Stimulated activated CD4-positive, alpha-beta T cell treated with anti-CD3 and anti-CD28 coated beads, TNF-alpha, amount 100 ng/mL, for 1 hour (primary cell): ENCODE measurements at regions not wholly inside any gene's neighbourhood (a gene's known extent, or its start where the extent isn't known, plus 50 kb on each side); places are given as distances from the start of the nearest gene placed in this dataset.

Experiments
- DNase-seq, 3 donors: peaks; one replicate each; pipeline ENCODE4 v3.0.0-alpha.2; 2020; ENCODE audit warnings: low read depth in 3 of 3, low spot score in 1 of 3

DNA sequence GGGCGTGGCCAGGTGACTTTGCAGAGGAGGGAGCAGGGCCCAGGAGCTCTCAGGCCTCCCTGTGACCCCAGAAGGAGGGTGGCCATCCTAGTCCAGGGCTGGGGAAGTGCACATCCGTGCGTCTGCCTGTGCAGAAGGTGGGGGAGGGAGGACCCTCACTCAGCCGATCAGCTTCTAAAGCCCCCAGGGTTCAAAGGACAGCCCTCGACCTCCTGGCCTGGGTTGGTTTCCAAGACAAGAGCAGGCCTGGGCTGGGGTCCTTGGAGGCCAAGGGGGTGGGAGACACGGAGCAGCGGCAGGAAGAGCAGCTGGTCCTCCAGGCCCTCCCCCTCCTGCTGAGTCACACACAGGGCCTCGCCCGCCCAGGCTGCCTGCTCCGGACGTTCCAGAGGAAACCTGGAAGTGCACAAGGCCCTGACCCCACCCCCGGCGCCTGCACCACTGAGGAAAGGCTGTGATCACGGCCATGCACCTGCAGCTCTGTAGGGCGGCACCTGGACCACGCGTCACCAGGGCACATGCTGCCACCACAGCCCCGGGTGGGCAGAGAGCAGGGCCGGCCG is 67.1 kb upstream of the ZNF469 start:
- no peak for DNase-seq

DNA sequence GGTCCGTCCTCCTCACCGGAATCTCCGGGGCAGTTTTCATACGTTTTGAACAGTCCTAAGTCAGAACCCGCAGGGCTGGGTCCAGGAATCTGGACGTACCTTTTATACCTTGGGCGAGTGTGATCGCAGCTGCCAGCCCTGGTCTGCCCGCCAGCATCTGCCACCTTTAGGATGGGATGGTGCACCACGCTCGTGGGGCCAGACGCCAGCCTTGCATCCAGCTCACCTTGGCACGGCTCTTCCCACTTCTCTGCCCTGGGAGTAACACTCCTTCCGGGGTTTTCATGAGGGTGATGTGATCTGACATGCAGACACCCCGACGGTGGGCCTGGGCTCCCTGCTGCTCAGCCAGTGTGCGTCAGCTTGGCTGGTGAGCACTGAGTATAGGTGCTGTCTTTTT is 66.6 kb upstream of the ZNF469 start:
- DNase-seq: no peak

DNA sequence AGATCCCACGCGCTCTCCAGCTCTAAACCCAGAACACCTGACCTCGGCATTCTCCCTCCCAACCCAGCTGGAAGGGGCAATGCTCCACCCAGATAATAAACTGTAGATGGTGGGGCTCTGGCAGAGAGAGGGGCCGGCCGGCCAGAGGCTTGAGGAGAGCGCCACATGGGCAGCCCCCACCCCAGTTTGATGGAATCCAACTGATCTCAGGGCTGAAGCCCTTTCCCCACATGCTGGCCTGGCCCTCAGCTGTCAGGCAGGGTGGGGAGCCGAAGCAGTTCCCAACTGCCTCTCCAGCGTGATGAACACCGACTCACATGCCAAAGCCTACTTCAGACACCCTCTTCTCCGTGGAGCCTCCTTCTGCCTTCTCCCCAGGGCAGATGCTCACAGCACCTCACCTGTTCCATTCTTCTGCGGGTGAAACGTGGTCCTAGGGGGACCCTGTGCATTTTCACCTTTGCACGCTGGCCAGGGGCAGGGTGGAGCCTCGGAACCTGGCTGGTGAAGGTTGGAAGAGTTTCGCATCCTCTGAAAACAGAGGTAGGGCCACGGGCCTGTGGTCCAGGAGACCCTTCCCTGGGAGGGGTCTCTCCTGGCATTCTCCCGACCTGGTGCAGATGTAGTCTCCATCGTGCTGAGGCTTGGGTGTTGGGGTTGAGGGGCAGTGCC is 65.7 kb upstream of the ZNF469 start:
- DNase-seq: no peak

- no peak for DNase-seq
Observed at GRCh38 chr16:88317613-88317965, 65.2 kb upstream of the ZNF469 start.

GRCh38 chr16:88318051-88318450 is 64.7 kb upstream of the ZNF469 start:
- DNase-seq: no peak

DNA sequence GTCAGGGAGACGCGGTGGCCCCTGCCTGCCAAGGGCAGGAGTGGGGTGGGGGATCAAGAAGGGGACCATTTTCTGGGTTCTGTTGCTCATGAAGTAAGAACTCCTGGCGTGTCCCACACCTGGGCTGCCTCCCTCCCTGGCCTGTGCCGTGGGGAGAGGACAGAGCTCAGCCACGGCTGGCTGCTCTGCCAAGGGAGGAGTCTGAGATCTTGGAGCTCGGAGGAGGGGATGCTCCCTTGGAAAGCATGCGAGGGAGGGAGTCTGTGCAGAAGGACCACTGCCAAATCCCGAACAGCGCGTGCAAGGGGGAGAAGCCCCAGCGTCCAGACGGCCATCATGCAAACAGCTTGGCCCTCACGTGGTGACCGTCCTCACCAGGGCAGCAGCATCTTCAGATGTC is 64.2 kb upstream of the ZNF469 start:
- no peak for DNase-seq

DNA sequence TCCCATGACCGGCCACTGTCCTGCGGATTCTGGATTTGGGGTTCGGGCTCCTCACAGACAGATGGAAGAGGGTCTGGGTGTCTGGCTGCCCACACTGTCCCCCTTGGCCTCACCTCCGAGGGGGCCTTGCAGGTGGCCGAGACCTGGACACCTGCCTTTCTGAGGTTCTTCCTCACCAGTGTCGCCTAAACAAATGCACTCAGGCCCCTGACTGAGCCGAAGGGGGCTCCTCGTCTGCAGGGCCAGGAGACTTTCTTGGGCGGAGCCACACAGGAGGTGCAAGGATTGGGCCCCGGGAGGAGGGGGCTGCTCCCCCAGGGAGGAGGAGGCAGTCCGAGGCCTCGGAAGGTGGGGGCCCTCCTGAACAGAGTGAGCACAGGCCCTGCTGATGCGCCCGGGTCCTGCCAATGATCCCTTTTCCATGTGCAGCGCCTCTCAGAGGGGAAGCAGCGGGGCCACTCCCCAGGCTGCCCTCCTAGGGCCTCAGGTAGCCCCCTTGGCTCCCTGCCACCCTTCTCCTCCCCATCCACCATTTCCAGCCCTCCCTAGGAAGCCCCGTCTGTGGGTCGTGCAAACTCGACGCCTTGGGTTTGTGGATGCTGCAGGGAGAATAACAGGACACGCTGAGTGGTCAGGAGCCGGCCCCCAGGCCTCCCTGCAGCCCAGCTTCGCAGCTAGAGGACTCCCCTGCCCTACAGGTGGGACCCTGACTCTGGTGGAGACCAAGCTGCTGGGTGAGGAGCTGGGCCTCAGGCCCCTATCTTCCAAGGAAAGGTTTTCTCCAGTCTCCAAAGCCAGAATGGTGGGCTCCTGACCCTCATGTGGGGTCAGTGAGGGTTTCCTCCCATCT is 63.4 kb upstream of the ZNF469 start:
- DNase-seq: no peak

DNA sequence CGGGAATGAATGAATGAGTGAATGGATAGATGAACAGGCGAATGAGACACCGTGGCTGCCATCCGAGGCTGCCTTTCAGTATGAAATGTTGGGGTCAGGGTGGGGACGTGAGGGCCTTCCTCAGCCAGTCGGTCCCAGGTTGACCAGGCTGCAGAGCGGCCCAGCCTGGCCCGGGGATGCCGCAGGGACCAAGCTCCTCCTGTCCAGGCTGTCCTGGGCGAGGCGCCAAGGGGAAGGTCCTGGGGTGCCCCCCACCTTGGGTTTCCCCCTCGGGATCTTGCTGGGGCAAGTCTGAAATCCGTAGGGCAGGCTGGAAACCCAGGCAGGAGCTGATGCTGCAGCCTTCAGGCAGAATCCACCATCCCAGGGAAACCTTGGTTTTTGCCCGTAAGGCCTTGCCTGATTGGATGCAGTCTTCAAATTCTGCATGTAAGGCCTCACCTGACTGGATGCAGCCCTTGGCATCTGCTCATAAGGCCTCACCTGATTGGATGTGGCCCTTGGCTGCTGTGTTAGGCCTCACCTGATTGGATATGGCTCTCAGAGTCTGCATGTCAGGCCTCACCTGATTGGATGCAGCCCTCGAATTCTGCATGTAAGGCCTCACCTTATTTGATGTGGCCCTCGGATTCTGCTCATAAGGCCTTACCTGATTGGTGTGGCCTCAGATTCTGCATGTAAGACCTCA is 61.7 kb upstream of the ZNF469 start:
- no peak for DNase-seq

GRCh38 chr16:88321635-88322499 is 60.9 kb upstream of the ZNF469 start:
- no peak for DNase-seq

DNA sequence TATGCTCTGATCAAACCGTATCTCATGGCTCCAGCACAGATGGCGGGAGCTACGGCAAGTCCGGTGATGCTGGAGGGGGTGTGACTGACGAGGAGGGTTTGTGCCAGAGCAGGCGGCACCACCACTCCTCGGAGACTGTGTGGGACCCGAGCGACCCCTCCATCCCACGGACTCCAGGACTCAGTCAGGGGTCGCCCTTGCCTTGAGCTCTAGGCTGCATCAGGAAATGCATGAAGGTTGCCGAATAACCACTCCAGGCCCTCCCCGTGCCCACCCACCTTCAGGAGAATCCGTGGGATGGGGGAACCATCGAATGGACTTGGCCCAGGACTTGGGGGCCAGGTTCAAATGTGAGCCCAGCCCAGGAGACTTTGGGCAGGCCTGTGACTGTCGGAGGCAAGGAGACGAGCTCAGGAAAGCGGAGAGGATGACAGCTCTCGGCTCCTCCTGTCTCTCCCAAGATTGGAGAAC is 60.2 kb upstream of the ZNF469 start:
- DNase-seq: no peak

GRCh38 chr16:88323041-88323440 is 59.7 kb upstream of the ZNF469 start:
- no peak for DNase-seq

- no peak for DNase-seq
Observed at GRCh38 chr16:88323546-88324330, 59.0 kb upstream of the ZNF469 start.

DNA sequence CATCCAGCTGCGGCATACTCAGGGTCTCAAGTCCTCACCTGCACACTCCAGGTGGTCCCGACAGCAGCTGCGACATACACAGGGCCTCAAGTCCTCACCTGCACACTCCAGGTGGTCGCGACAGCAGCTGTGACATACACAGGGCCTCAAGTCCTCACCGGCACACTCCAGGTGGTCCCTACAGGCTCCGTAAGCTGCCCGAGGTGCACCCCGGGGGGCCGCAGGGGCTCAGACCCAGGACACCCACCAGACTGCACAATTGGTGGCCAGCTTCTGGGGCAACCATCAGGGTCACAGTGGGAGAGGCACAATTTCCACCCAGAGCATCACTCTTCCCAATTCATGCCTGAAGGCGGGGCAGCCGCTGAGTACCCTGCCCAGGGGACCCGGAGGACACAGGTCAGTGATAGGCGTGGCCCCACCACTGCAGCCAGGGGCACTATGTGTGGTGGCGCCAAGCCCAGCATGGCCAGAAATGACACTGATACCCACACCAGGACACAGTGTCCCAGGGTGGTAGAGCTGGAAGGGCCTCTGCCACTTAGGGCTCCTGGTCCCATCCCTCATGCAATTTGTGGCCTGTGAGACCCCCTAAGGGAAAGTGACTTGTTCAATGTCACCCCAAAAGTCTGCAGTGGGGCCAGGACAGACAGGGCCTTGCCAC is 57.5 kb upstream of the ZNF469 start:
- no peak for DNase-seq

DNA sequence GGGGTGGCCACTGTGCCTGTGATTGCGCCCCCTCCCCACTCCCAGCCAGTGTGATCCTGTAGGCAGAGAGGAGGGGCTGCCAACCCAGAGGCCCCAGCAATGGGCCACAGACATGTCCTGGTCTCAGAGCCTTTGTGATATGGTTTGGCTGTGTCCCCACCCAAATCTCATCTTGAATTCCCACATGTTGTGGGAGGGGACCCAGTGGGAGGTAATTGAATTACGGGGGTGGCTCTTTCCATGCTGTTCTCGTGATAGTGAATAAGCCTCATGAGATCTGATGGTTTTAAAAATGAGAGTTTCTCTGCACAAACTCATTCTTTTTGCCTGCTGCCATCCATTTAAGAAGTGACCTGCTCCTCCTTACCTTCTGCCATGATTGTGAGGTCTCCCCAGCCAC is 56.8 kb upstream of the ZNF469 start:
- DNase-seq: no peak

GRCh38 chr16:88326611-88327485 is 55.9 kb upstream of the ZNF469 start:
- DNase-seq: no peak

DNA sequence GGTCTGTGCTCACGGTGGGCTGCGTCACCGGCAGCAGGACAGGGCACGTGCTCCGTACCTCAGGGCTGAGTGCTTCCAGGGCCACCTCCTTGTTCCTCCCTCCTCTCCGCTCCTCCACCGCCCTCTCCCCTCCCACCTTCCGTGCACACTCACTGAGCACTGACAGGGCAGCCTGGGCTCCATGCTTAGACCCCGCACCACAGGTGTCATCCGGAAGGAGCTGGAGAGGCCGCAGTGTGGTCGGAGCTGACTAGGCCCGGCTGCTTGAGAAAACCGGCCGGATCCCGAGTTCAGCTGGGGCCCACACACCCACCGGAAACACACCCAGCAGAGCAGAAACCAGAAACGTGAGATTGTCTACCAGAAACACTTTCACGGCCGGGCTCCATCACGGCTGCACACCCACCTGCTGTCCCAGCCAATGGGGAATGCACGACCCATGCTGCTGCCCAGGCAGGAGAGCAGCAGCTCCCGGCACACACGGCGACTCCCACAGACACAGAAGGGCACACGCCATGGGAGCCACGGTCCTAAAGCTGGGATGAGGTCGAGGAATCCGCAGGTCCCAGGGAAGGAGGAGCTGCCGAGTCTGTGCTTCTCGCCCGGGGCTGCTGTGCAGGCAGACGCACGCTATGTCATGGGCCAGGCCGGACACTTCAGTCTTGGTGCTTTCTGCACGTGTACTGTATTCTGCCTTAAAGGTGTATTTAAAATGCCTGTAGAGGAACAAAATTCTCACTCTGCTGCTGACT is 55.0 kb upstream of the ZNF469 start:
- DNase-seq: no peak

GRCh38 chr16:88328313-88328980 is 54.3 kb upstream of the ZNF469 start:
- DNase-seq: no peak
